GM23338 (cell line): ENCODE measurements at regions not wholly inside any gene's neighbourhood (a gene's known extent, or its start where the extent isn't known, plus 50 kb on each side); places are given as distances from the start of the nearest gene placed in this dataset.

Source experiments
- EZH2 ChIP-seq: fragments of 200-600 bp; sonication (generic); IDR thresholded peaks from one replicate; pipeline ENCODE4 v1.8.0; 2017; ENCODE audit warnings: antibody characterized with exemption, mild to moderate bottlenecking, low read depth; ENCODE audit not compliant: unreplicated experiment
- EZH2phosphoT487 ChIP-seq: fragments of 200-600 bp; sonication (generic); IDR thresholded peaks from one replicate; pipeline ENCODE4 v1.8.1; 2018; ENCODE audit warnings: antibody characterized with exemption; ENCODE audit not compliant: unreplicated experiment
- JUNB ChIP-seq: IDR thresholded peaks from one replicate; pipeline ENCODE4 v1.6.1; 2016; ENCODE audit warnings: antibody characterized with exemption; ENCODE audit not compliant: unreplicated experiment
- NANOG ChIP-seq: IDR thresholded peaks from 2 replicates; pipeline ENCODE4 v1.6.1; 2016; ENCODE audit warnings: antibody characterized with exemption, borderline replicate concordance
- POLR2AphosphoS5 ChIP-seq: IDR thresholded peaks from 2 replicates; pipeline ENCODE4 v1.6.1; 2016; ENCODE audit warnings: antibody characterized with exemption, low read depth
- ZNF114 ChIP-seq: fragments of 250-450 bp; sonication (Bioruptor Pico); IDR thresholded peaks from 2 replicates; pipeline ENCODE4 v1.5.0; 2020; ENCODE audit warnings: mild to moderate bottlenecking, moderate library complexity
- ZNF331 ChIP-seq: fragments of 250-450 bp; sonication (Bioruptor Pico); IDR thresholded peaks from 2 replicates; pipeline ENCODE4 v1.5.0; 2020; ENCODE audit warnings: low read depth, mild to moderate bottlenecking, moderate library complexity
- TF ChIP-seq, protein P1 (sequence below), 2 experiments: fragments of 200-600 bp in 1 of 2; sonication (generic) in 1 of 2; conservative IDR thresholded peaks; 2 replicates each; pipeline versions ENCODE4 v1.5.1 to v1.6.1; 2016 to 2017; ENCODE audit warnings: antibody characterized with exemption in 2 of 2, low read depth in 2 of 2, mild to moderate bottlenecking in 2 of 2, moderate library complexity in 1 of 2
- TF ChIP-seq, protein P2 (sequence below): IDR thresholded peaks from one replicate; pipeline ENCODE4 v1.6.1; 2018; ENCODE audit warnings: antibody characterized with exemption; ENCODE audit not compliant: unreplicated experiment
- TF ChIP-seq, protein P3 (sequence below): fragments of 250-450 bp; sonication (Bioruptor Pico); IDR thresholded peaks from 2 replicates; pipeline ENCODE4 v1.5.0; 2020; ENCODE audit warnings: mild to moderate bottlenecking, moderate library complexity

DNA sequence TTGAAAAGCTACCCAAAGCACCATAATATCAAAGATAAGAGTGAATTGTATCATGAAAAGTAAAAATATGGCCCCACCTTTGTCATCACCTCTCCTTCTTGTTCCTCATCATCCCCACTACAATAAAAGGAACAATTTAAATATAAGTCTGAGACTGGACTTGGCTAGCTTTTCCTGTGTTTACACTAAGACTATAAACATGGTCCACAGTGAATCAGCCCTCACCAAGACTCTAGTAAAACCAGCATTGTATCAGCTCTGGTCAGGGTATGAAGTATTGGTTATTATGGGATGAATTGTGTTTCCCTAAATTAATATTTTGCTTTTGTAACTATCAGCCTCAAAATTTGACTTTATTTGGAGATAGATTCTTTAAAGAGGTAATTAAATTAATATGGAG is 105.4 kb downstream of the SLC25A46 start:
- TF ChIP-seq, protein P1, sequence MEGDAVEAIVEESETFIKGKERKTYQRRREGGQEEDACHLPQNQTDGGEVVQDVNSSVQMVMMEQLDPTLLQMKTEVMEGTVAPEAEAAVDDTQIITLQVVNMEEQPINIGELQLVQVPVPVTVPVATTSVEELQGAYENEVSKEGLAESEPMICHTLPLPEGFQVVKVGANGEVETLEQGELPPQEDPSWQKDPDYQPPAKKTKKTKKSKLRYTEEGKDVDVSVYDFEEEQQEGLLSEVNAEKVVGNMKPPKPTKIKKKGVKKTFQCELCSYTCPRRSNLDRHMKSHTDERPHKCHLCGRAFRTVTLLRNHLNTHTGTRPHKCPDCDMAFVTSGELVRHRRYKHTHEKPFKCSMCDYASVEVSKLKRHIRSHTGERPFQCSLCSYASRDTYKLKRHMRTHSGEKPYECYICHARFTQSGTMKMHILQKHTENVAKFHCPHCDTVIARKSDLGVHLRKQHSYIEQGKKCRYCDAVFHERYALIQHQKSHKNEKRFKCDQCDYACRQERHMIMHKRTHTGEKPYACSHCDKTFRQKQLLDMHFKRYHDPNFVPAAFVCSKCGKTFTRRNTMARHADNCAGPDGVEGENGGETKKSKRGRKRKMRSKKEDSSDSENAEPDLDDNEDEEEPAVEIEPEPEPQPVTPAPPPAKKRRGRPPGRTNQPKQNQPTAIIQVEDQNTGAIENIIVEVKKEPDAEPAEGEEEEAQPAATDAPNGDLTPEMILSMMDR (conservative IDR thresholded peaks at IDR 0.05; ENCODE audit: low read depth in 2 of 2): no peak
- TF ChIP-seq, protein P2, sequence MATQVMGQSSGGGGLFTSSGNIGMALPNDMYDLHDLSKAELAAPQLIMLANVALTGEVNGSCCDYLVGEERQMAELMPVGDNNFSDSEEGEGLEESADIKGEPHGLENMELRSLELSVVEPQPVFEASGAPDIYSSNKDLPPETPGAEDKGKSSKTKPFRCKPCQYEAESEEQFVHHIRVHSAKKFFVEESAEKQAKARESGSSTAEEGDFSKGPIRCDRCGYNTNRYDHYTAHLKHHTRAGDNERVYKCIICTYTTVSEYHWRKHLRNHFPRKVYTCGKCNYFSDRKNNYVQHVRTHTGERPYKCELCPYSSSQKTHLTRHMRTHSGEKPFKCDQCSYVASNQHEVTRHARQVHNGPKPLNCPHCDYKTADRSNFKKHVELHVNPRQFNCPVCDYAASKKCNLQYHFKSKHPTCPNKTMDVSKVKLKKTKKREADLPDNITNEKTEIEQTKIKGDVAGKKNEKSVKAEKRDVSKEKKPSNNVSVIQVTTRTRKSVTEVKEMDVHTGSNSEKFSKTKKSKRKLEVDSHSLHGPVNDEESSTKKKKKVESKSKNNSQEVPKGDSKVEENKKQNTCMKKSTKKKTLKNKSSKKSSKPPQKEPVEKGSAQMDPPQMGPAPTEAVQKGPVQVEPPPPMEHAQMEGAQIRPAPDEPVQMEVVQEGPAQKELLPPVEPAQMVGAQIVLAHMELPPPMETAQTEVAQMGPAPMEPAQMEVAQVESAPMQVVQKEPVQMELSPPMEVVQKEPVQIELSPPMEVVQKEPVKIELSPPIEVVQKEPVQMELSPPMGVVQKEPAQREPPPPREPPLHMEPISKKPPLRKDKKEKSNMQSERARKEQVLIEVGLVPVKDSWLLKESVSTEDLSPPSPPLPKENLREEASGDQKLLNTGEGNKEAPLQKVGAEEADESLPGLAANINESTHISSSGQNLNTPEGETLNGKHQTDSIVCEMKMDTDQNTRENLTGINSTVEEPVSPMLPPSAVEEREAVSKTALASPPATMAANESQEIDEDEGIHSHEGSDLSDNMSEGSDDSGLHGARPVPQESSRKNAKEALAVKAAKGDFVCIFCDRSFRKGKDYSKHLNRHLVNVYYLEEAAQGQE: no peak
- TF ChIP-seq EZH2 (no peak), ZNF331 (CRISPR knock-in tag) (no peak), POLR2AphosphoS5 (no peak), EZH2phosphoT487 (no peak), NANOG (no peak), JUNB (no peak), ZNF114 (CRISPR knock-in tag) (no peak)
- TF ChIP-seq, protein P3, sequence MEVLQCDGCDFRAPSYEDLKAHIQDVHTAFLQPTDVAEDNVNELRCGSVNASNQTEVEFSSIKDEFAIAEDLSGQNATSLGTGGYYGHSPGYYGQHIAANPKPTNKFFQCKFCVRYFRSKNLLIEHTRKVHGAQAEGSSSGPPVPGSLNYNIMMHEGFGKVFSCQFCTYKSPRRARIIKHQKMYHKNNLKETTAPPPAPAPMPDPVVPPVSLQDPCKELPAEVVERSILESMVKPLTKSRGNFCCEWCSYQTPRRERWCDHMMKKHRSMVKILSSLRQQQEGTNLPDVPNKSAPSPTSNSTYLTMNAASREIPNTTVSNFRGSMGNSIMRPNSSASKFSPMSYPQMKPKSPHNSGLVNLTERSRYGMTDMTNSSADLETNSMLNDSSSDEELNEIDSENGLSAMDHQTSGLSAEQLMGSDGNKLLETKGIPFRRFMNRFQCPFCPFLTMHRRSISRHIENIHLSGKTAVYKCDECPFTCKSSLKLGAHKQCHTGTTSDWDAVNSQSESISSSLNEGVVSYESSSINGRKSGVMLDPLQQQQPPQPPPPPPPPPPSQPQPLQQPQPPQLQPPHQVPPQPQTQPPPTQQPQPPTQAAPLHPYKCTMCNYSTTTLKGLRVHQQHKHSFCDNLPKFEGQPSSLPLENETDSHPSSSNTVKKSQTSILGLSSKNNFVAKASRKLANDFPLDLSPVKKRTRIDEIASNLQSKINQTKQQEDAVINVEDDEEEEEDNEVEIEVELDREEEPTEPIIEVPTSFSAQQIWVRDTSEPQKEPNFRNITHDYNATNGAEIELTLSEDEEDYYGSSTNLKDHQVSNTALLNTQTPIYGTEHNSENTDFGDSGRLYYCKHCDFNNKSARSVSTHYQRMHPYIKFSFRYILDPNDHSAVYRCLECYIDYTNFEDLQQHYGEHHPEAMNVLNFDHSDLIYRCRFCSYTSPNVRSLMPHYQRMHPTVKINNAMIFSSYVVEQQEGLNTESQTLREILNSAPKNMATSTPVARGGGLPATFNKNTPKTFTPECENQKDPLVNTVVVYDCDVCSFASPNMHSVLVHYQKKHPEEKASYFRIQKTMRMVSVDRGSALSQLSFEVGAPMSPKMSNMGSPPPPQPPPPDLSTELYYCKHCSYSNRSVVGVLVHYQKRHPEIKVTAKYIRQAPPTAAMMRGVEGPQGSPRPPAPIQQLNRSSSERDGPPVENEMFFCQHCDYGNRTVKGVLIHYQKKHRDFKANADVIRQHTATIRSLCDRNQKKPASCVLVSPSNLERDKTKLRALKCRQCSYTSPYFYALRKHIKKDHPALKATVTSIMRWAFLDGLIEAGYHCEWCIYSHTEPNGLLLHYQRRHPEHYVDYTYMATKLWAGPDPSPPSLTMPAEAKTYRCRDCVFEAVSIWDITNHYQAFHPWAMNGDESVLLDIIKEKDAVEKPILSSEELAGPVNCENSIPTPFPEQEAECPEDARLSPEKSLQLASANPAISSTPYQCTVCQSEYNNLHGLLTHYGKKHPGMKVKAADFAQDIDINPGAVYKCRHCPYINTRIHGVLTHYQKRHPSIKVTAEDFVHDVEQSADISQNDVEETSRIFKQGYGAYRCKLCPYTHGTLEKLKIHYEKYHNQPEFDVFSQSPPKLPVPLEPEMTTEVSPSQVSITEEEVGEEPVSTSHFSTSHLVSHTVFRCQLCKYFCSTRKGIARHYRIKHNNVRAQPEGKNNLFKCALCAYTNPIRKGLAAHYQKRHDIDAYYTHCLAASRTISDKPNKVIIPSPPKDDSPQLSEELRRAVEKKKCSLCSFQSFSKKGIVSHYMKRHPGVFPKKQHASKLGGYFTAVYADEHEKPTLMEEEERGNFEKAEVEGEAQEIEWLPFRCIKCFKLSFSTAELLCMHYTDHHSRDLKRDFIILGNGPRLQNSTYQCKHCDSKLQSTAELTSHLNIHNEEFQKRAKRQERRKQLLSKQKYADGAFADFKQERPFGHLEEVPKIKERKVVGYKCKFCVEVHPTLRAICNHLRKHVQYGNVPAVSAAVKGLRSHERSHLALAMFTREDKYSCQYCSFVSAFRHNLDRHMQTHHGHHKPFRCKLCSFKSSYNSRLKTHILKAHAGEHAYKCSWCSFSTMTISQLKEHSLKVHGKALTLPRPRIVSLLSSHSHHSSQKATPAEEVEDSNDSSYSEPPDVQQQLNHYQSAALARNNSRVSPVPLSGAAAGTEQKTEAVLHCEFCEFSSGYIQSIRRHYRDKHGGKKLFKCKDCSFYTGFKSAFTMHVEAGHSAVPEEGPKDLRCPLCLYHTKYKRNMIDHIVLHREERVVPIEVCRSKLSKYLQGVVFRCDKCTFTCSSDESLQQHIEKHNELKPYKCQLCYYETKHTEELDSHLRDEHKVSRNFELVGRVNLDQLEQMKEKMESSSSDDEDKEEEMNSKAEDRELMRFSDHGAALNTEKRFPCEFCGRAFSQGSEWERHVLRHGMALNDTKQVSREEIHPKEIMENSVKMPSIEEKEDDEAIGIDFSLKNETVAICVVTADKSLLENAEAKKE (CRISPR knock-in tag): no peak
